Sciatic nerve (tissue), 2 donors: ENCODE measurements at regions not wholly inside any gene's neighbourhood (a gene's known extent, or its start where the extent isn't known, plus 50 kb on each side); places are given as distances from the start of the nearest gene placed in this dataset.
"Not testable (repeated sequence)": the region's sequence is repeated elsewhere in the genome, so short reads cannot be mapped to it uniquely, and the experiment has no call there.

ENCODE experiments used
- ATAC-seq: fragments of 200-7000 bp; cut with Tn5 transposase; one replicate; pipeline ENCODE4 v1.9.1; 2020; ENCODE audit warnings: mild to moderate bottlenecking, moderate library complexity
- DNase-seq: peaks from one replicate; pipeline ENCODE4 v3.0.0-alpha.2; 2020; ENCODE audit warnings: low spot score
- intact Hi-C: fragments of 100-400 bp; cut with DNase I; formaldehyde crosslinking; loops from one replicate; pipeline ENCODE4 v1.14.2; 2022
- donor health status: DM: no; HTN: no; CAD: no.
- donor health status: DM: no; HTN: no; CAD: no.

DNA sequence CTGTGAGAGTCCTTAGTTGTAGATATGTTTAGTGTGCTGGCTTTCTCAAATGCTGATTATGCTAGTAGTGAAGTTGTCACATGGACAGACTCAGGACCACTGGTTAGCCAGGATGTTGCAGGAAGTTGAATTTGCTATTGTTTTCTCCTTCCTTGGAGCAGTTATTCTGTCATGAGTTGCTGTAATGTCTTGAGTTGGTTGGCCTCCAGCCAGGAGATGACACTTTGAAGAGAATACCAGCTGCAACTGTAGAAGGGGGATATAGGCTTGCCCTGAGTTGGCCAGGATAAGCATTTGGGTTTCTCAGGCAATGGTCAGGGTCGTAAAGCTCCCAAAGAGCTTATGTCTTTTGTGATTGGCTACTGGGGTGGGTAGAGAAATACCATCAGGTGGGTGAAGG lies 206.7 kb downstream of the ZNF621 start:
- DNase-seq, result no peak
- intact Hi-C loops, result no loop called here

DNA sequence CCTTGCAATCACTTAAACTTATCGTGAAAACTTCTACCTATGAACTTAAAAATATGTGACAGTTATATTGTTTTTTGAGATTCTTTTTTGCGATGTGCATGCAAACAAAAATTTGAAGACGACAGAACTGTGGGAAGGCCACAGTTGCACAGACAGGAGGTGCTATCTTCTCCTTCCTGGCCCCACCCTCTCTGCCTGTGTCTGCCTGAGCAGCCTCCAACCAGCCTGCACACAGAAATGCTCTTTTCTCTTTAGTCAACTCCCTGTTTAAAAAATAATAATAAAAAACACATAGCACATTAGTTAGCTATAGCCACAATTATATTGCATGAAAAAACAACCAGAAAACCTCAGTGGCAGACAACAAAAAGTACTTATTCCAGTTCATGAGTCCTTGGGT lies 212.2 kb downstream of the ZNF621 start:
- DNase-seq (no peak), ATAC-seq (no peak)
- intact Hi-C loops, result no loop called here

More for the DNA sequence above, 206.7 kb downstream of the ZNF621 start:
- no peak for ATAC-seq

DNA sequence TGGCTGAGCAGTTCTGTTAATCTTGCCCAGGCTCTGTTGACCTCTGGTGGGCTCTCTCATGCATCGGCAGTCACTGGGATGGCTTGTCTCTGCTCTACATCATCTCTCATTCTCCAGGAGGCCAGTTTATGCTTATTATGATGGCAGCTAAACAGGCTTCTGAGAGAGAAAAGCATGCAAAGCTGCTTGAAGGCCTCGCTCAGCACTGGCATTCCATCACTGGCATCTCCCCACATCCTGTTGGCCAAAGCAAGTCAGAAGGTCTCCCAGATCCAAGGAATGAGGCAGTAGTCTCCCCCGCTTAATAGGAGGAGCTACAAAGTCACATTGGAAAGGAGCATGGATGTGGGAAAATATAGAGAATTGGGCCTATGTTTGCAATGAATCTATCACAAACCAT lies 212.6 kb downstream of the ZNF621 start:
- DNase-seq (no peak), ATAC-seq (no peak)
- intact Hi-C loops, result no loop called here

DNA sequence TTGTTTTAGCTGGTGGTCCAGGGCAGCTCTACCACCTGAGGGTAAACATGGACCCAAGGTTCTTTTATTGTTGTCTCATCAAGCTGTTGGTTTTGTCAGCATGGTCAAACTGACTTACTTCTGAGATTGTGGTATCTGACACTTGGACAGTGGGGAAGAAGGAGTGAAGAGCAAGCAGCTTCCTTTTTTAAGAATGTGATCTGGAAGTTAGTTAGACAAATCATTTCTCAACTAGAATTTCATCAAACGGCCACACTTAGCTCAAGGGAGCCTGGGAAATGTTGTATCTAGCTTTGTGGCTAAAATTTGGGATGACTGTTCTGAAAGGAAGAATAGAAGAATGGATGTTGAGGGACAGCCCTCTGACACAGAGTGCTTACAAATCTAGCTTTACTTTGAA lies 215.2 kb downstream of the ZNF621 start:
- DNase-seq (no peak), ATAC-seq (no peak)
- intact Hi-C loops, result no loop called here

DNA sequence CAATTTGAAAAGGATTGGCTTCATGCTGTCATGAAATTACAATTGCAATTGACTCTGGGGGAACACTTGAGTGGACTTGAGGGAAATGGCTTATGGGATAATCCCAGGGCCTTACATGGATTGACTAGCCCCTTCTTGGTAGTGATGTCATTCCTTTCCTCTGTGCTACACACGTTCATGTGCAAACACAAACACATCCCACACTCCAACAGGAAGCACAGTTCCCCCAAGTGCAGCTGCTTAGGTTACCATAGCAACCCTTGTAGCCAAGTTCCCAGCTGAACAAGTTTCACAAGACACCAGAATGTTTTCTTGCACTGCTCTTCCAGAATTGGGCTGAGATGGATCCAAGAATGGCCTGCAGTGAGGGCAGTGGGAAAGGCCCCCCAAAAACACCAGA lies 217.0 kb downstream of the ZNF621 start:
- intact Hi-C loops, result no loop called here
- no peak for DNase-seq
- peak; percentile 98 for ATAC-seq

DNA sequence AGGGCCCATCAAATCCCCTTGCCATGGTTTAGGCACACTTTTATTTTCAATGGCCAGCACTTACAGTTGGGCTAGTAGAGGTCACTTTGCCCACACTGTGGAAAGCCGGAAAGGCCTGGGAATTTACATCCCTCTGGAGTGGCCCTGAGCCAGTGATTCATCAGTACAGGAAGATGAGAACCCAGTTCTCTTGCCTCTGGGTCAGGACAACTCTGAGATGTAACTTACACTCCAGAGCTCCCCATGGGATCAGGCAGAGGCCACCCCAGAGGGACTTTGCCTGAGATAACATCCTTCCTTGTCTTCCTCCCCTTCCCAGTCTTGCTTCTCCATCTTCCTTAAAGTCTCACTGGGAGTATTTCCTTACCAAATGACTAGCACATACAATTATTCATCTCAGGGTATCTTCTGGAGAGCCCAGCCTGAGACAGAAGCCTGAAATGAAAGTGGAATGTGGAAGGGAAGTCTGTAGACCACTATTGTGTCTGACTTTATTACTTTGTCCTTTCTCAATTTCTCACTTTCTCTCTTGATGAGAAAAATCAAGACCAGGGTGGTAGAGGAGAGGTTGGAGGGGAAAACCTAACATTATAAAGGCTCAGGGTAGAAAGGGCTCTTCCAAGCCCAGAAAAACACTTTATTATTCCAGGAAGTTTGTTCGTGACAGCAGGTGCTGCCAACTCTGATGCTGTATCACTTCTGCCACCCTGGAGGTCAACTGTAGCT lies 220.8 kb downstream of the ZNF621 start:
- DNase-seq (no peak), ATAC-seq (no peak)
- intact Hi-C loops, result no loop called here

DNA sequence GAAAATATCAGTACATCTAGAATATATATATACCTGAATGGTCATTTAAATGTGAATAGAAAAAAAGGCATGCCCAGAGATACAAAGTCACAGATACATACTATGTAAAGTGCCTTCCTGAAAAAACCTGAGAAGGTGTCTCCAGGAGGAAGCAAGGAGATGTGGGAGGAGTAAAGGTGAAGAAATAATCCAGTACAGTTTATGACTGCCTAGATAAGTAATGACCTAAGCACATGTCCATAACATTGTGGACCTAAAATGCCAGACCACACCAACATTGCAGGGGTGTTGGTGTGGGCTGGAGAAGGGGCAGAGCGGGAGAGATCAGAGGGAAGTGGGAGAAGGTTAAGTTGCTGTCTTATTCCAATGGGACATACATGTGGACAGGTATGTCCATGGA lies 226.9 kb downstream of the ZNF621 start:
- intact Hi-C loops, result no loop called here
- DNase-seq (no peak), ATAC-seq (no peak)

DNA sequence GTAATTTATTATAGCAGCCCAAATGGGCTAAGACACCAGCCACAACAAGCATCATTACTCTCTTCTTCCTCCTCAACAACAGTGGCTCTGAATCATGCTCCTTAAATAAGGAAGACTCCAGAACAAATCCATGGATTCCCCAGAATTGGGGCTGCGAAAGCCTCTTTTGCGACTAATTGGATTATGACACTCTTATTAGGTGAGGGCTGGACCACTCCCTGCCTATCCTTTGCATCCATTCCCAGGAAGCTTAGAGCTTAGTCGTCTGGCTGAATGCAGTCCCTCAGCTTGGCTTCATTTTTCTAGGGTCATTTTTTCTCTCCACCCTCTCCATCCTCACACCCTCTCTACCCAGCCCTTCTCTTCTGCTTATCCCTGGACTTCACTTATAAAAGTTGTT lies 227.7 kb downstream of the ZNF621 start:
- ATAC-seq, result no peak
- intact Hi-C loops, result no loop called here

DNA sequence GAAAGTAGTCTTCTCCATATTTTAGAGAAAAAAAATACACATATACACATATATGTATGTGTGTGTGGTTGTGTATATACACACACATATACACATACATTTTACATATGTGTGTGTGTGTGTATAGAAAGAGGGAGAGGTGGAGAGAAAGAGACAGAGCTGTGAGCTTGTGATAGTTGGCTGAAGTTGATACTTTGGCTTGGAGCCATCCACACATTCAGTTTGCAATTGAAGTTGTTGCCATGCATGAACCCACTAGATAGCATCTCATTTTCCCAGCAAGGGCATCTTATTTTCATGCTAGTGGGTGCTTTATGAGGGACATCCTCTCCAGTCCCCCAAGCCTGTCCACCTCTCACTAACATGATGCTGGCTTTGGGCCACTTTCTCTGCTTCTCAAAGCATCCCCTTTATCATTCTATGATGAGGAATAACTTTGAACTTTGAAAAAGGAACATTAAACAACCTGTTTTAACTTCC lies 228.6 kb downstream of the ZNF621 start:
- DNase-seq (no peak), ATAC-seq (no peak)
- intact Hi-C loops, result no loop called here

More for the DNA sequence above, 227.7 kb downstream of the ZNF621 start:
- no peak for DNase-seq

DNA sequence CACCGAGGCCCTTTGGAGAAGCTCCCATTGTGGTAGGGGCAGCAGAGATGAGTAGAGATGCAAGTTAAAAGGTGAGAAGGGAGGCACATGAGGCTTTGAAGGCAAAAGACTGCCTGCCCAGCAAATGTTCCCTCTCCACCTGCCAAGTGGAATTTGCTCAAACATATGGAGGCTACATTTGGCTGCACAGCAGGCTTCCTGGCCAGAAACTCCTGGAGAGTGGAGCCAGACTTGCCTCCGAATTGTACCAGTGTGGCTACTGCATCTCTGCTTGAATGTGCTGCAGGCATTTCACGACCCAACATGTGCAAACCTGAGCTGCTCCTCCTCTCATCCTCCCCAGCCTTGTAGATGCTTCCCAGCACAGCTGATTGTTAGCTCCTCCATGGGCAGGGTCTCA lies 229.2 kb downstream of the ZNF621 start:
- no peak for ATAC-seq
- no peak for DNase-seq
- intact Hi-C loops, result no loop called here

DNA sequence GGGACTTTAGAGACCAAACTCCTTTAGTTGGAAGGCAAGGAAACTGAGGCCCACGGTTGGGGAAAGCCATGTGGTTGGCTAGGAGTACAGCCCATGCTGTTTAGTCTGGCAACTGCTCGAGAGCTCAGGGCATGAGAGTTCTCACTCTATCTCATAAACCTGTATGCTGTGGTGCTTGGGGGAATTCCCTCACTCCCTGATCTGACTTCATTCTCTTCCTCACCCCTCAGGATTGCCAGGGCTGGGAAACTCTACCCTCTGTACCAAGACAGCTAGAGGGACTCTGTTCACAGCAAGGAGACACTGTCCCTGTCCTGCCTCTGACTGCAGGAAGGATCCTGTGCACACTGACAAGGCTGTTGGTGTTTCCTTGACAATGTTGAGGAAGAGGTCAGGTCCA lies 230.2 kb downstream of the ZNF621 start:
- DNase-seq, result no peak
- no peak for ATAC-seq
- intact Hi-C loops, result no loop called here

DNA sequence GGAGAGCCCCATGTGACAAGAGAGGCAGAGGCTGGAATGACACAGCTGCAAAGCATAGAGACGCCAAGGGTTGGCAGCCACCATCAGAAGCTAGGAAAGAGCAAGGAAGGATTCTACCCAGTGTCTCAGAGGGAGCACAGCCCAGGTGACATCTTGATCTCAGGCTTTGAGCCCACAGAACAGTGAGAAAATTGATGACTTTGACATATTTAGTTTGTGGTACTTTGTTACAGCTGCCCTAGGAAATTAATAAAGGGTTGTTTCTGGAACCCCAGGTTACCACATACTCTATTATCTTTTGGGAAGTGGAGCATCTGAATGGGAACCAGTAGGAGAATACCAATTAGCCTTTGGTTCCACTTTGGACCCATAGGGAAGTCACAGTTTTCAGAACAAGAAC lies 231.7 kb downstream of the ZNF621 start:
- intact Hi-C loops, result no loop called here
- no peak for ATAC-seq
- DNase-seq, result no peak

DNA sequence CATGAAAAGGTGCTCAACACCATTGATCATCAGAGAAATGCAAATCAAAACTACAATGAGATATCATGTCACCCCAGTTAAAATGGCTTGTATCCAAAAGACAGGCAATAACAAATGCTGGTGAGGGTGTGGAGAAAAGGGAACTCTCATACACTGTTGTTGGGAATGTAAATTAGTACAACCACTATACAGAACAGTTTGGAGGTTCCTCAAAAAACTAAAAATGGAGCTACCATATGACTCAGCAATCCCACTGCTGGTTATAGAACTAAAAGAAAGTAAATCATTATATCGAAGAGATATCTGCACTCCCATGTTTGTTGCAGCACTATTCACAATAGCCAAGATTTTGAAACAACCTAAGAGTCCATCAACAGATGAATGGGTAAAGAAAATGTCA lies 238.0 kb downstream of the ZNF621 start:
- ATAC-seq, DNase-seq, intact Hi-C loops: not testable (repeated sequence)

DNA sequence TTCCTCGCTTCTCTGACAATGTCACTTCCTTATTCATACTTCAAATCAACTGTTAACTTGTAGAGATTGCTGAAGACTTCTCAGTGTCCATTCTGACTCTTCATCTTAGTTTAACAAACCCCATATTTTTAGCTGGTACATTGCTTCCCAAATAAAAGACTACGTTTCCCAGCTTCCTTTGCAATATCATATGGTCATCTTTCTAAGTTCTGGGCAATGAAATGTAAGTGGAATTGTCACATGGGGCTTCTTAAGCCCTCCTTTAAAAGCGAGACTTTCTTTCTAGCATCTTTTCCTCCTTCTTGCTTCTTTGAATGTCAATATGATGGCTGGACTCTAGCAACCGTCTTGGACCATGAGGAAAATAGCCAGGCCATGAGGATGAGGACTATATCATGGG lies 239.0 kb downstream of the ZNF621 start:
- intact Hi-C loops, result no loop called here
- no peak for DNase-seq
- no peak for ATAC-seq

DNA sequence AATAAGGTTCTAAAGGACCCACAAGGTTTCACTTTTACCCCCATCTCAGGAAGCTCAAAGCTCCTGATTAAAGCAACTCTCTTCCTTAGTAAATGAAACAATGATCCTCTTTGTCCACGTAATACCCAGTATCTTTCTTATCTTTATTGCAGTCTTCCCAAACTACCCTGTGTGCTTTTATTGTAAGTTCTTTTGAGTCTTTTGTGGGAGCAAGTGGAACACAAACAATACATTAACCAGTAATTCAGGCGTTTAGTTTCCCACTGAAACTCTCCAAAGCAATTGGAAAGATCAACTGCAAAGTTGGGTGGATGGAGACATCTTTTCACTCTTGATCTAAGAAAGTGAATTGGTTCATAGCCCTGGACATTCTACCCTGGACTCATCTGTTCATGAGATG lies 240.0 kb downstream of the ZNF621 start:
- intact Hi-C loops, result no loop called here
- no peak for ATAC-seq
- no peak for DNase-seq

DNA sequence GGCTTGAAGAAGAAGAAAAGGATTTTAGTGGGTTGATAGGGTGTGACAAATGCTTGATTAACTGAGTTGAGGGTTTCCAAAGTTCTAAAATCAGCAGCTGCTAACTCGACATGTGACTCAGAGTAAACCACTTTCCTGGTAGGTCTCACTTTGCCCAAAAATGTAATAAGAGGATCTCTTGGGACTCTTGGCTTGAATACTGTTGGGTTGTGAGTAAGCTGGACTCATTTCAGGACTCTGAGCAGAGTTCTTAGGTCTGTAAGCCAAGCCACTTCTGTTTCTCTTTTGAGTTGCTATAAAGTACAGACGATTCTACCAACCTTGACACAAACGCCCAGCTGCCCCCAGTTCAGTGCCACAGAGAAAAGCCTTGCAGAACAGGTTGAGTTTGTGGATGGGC lies 241.1 kb downstream of the ZNF621 start:
- peak; percentile 90 for ATAC-seq
- intact Hi-C loops, result no loop called here
- DNase-seq, result no peak

DNA sequence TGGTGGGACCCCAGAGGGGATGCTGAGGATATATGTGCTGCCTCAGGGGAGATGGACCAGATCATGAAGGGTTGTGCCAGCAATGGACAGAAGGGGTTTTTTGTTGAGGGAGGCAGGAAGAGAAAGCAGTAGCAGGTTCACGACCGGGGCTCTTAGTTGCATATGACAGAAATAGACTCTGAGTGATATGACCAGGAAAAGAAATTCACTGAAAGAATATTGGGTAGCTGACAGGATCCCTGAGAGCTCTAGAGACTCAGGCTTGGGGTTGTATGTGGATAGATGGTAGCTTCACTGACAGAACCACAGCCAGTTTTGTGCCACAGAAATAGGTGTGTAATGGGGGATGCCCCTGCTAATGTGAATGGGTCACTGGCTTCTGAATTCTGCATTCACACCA lies 241.6 kb downstream of the ZNF621 start:
- intact Hi-C loops, result no loop called here
- ATAC-seq (no peak), DNase-seq (no peak)

DNA sequence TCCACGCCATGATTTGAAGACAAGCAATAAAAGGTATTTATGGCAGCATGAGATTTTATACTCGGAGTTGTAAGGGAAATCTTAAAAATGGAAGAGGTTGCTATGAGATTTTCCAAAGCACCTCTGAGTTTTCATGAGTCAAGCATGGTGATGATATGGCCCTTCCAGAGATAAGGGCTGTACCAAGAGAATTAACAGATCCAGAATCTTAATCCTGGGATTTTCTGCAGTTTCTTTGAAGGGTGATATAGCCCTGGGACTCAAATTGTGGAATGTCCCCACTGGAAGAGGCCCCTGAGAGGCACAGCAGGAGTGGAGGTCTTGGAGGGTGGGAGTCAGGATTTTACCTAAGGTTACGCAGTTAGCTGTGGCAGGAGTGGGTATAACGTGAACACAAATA lies 243.3 kb downstream of the ZNF621 start:
- no peak for DNase-seq
- intact Hi-C loops, result no loop called here
- ATAC-seq, result no peak

DNA sequence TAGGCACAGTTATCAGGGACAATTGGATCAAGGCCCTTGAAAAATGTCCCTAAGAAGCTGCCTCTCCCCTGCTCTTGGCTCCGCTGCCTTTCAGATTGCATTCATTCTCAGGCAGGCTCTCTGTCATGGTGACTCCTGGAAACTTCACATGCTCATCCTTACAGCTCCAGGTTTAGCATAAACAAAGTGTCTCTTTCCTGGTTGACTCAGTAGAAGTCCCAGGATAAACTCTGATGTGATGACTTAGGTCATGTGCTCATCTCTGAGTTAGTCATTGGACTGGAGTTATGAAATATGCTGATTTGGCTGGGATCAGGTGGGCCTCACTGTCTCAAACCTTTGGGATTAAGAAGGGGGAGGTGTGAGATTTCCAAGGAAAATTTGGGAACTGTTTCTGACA lies 243.8 kb downstream of the ZNF621 start:
- ATAC-seq, result peak; percentile 50
- intact Hi-C loops, result no loop called here
- no peak for DNase-seq

DNA sequence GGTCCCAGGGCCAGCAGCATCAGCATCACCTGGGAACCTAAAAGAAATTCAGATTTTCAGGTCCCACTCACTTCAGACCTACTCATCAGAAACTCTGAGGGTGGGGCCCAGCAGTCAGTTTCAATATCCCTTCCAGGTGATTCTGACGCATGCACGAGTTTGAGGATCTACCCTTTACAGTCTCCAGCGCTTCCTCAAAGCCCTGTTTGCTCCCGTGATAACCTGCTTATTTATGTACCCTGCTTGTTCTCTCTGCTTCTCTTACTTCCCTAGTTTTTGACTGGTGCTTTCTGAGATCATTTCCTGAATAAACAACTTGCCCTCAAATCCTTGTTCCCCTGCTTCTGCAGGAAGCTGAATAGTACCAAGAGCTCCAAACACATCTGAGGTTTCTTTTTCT lies 245.3 kb downstream of the ZNF621 start:
- peak; percentile 50 for ATAC-seq
- intact Hi-C loops, result no loop called here

DNA sequence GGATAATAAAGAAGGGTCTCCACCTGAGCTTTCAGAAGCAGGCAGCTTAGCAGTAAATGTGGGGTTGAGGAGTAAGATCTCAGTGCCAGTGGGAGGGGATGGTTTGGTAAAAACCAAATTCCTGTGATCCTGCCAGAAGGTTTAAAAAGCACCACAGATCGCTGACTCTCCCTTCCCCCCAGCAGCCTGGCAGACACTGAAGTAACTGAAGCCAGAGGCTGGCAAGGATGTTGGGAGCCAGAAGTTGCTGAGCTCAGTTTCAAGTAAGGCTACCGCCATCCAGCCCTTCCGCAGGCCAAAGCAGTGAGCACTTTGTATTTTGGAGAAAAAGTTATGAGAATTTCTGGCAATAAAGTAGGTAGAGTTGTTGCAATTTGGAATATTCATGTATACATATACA lies 246.4 kb downstream of the ZNF621 start:
- ATAC-seq (no peak), DNase-seq (no peak)
- intact Hi-C loops, result no loop called here

More for the DNA sequence above, 245.3 kb downstream of the ZNF621 start:
- no peak for DNase-seq
